ENCODE measurements at regions not wholly inside any gene's neighbourhood (a gene's known extent, or its start where the extent isn't known, plus 50 kb on each side); places are given as distances from the start of the nearest gene placed in this dataset.

GRCh38 chr2:2492800-2493199 lies 161.7 kb upstream of the MYT1L start:
- ATAC-seq = no peak
- Histone ChIP-seq H3K4me2 (ENCODE audit: insufficient read depth, low read length) (no peak overlapping the region), H3K27me3 (ENCODE audit: control insufficient read depth in 2 of 2, insufficient read depth in 2 of 2, low read length in 2 of 2) (no peaks in the 10 kb centered on the region), H3K9me1 (ENCODE audit: control insufficient read depth, insufficient read depth, low read length) (no peaks in the 10 kb centered on the region), H3K36me3 (ENCODE audit: control insufficient read depth, insufficient read depth, low read length) (no peaks in the 10 kb centered on the region), H2AFZ (ENCODE audit: low read depth, low read length) (no peak overlapping the region), H3K27ac (ENCODE audit: extremely low read depth, low read depth, low read length) (no peak overlapping the region), H3K4me3 (no peak overlapping the region), H3K9me3 (replicated peaks; ENCODE audit: control insufficient read depth, insufficient read depth, low read depth, low read length) (no peaks in the 10 kb centered on the region), H4K20me1 (replicated peaks; ENCODE audit: control insufficient read depth, insufficient read depth, low read length) (no peaks in the 10 kb centered on the region), H3K9ac (ENCODE audit: insufficient read depth in 1 of 2, low read depth in 2 of 2, low read length in 2 of 2) (no peak overlapping the region), H3K79me2 (ENCODE audit: control insufficient read depth, insufficient read depth, low read length) (no peaks in the 10 kb centered on the region), H3K4me1 (replicated peaks in 1 of 2; ENCODE audit: control insufficient read depth in 2 of 2, insufficient read depth in 2 of 2, low read length in 2 of 2) (no peaks in the 10 kb centered on the region)
- CTCF ChIA-PET (ENCODE audit: low intra/inter-chr PET ratio) = no interaction called here
- BruUV-seq (replicated peaks) = no TSS peak
- POLR2A ChIA-PET = interaction anchor here (0.6 kb wide), 1 partner anchor 319 kb away, joined by 3 read pairs; no protein-coding TSS in a partner anchor
- TF ChIP-seq LCOR (CRISPR knock-in tag; IDR thresholded peaks at IDR 0.05) (no peak), ZNF24 (IDR thresholded peaks at IDR 0.05) (no peak), ZC3H11A (IDR thresholded peaks at IDR 0.05; ENCODE audit: low read depth, low read length) (no peak), ZBTB34 (CRISPR knock-in tag; IDR thresholded peaks at IDR 0.05) (no peak), FOXJ3 (CRISPR knock-in tag; IDR thresholded peaks at IDR 0.05) (no peak), ATF4 (CRISPR knock-in tag; IDR thresholded peaks at IDR 0.05) (no peak), ZNF583 (CRISPR knock-in tag; IDR thresholded peaks at IDR 0.05) (no peak), TRIM25 (IDR thresholded peaks at IDR 0.05; ENCODE audit: borderline replicate concordance) (no peak), CCNT2 (IDR thresholded peaks at IDR 0.05; ENCODE audit: borderline replicate concordance, extremely low read depth, insufficient read length, low read depth, low read length) (no peak), C11orf30 (IDR thresholded peaks at IDR 0.05; ENCODE audit: low read depth) (no peak), TAL1 (IDR thresholded peaks at IDR 0.05) (no peak), ARID3B (CRISPR knock-in tag; IDR thresholded peaks at IDR 0.05; ENCODE audit: borderline replicate concordance) (no peak), TEAD1 (CRISPR knock-in tag; IDR thresholded peaks at IDR 0.05) (no peak), ZNF586 (CRISPR knock-in tag; conservative IDR thresholded peaks at IDR 0.05) (no peak), ZNF263 (CRISPR knock-in tag; IDR thresholded peaks at IDR 0.05; ENCODE audit: borderline replicate concordance) (no peak)
- intact Hi-C loops (cut with micrococcal nuclease) = no loop called here
- no peak for FAIRE-seq
- no peak for DNase-seq (ENCODE audit: extremely low read depth in 1 of 4, low spot score in 3 of 4)
- in situ Hi-C loops (cut with MboI) = no loop called here
- 0% methylated on average over 4 of the region's 4 CpGs for WGBS (ENCODE audit: insufficient coverage, low coverage, missing lambda C conversion rate)

All from K562 (cell line).